Cardiac fibroblast (primary cell): ENCODE measurements at regions not wholly inside any gene's neighbourhood (a gene's known extent, or its start where the extent isn't known, plus 50 kb on each side); places are given as distances from the start of the nearest gene placed in this dataset.

Experiments used
- DNase-seq, 2 donors: peaks; one replicate each; pipeline versions ENCODE4 v3.0.0 to v3.0.0-alpha.2; 2010; ENCODE audit warnings: low read depth in 2 of 2
- H3K4me3 ChIP-seq, 2 donors: replicated peaks in 1 of 2; 1 replicate in 1 of 2; 2 replicates in 1 of 2; pipeline ENCODE4 v1.5.1; 2011; ENCODE audit warnings: low read depth in 2 of 2, low read length in 2 of 2, mild to moderate bottlenecking in 2 of 2, moderate library complexity in 1 of 2
- TF ChIP-seq, protein P1 (sequence below): IDR thresholded peaks from one replicate; pipeline ENCODE4 v1.5.1; 2011; ENCODE audit warnings: low read depth, mild to moderate bottlenecking, low read length, inconsistent platforms

DNA sequence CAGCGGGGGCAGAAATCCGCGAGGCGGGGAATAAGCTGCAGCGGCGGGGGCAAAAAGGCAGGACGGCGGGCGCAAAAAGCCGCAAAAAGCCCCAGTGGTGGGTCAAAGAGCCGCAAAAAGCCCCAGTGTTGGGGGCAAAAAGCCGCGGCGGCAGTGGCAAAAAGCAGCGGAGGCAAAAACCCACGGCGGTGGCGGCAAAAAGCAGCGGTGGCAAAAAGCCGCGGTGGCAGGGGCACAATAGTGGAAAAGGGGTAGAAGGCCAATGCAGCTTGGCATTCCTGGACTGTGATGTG lies 525.3 kb downstream of the ZNF33B start:
- TF ChIP-seq, protein P1, sequence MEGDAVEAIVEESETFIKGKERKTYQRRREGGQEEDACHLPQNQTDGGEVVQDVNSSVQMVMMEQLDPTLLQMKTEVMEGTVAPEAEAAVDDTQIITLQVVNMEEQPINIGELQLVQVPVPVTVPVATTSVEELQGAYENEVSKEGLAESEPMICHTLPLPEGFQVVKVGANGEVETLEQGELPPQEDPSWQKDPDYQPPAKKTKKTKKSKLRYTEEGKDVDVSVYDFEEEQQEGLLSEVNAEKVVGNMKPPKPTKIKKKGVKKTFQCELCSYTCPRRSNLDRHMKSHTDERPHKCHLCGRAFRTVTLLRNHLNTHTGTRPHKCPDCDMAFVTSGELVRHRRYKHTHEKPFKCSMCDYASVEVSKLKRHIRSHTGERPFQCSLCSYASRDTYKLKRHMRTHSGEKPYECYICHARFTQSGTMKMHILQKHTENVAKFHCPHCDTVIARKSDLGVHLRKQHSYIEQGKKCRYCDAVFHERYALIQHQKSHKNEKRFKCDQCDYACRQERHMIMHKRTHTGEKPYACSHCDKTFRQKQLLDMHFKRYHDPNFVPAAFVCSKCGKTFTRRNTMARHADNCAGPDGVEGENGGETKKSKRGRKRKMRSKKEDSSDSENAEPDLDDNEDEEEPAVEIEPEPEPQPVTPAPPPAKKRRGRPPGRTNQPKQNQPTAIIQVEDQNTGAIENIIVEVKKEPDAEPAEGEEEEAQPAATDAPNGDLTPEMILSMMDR: no peak
- H3K4me3 ChIP-seq: no peak overlapping the region
- no peak for DNase-seq

DNA sequence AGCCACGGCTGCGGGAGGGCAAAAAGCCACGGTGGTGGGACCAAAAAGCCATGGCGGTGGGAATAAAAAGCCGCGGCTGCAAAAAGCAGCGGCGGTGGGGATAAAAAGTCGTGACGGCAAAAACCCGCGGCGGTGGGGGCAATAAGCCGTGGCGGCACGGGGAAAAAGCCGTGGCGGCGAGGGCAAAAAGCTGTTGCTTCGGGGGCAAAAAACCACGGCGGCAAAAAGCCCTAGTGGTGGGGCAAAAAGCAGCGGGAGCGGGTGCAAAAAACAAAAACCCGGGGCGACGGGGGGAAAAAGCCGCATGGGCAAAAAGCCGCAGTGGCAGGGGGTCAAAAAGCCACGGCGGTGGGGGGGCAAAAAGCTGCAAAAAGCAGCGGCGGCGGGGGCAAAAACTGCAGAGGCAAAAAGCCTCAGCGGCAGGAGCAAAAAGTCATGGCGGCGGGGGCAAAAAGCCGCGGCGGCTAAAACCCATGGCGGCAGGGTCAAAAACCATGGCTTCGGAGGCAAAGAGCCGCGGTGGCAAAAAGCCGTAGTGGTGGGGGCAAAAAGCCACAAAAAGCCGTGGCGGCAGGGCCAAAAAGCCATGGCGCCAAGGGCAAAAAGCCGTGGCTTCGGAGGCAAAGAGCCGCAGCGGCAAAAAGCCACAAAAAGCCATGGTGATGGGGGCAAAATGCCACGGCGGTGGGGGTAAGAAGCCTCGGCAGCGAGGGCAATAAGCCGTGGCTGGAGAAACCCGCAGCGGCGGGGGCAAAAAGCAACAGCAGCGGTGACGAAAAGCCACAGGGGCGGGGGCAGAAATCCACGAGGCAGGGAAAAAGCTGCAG lies 525.8 kb downstream of the ZNF33B start:
- DNase-seq: no peak
- TF ChIP-seq, protein P1: no peak
- H3K4me3 ChIP-seq: no peak overlapping the region

DNA sequence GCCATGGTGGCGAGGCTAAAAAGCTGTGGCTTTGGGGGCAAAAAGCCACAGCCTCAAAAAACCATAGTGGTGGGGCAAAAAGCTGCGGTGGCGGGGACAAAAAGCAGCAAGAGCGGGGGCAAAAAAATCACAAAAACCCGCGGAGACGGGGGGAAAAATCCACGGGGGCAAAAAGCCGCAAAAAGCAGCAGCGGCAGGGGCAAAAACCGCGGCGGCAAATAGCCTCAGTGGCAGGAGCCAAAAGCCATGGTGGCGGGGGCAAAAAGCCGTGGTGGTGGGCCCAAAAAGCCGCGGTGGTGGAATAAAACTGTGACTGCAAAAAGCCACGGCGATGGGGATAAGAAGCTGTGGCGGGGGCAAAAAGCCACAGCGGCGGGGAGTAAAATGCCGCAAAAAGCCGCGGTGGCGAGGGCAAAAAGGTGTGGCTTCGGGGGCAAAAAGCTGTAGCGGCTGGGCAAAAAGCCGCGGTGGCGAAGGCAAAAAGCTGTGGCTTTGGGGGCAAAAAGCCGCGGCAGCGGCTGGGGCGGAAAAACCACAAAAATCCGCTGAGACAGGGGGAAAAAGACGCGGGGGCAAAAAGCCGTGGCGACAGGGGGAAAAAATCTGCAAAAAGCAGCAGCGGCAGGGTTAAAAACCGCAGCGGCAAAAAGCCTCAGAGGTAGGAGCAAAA lies 526.6 kb downstream of the ZNF33B start:
- H3K4me3 ChIP-seq: no peak overlapping the region
- TF ChIP-seq, protein P1: no peak
- no peak for DNase-seq

DNA sequence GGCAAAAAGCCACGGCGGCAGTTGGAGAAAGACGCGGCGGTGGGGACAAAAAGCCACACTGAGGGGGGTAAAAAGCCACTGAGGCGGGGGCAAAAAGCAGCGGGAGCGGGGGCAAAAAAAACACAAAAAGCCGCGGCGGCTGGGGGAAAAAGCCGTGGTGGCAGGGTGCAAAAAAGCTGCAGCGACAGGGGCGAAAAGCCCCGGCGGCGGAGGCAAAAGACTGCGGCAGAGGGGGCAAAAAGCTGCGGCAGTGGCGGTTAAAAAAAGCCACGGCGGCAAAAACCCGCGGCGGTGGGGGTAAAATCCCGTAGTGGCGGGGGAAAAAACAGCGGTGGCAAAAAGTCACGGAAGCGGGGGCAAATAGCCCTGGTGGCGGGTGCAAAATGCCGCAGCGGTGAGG lies 527.3 kb downstream of the ZNF33B start:
- no peak for DNase-seq
- no peak overlapping the region for H3K4me3 ChIP-seq
- TF ChIP-seq, protein P1: no peak
